Activated T-cell treated with anti-CD3 and anti-CD28 coated beads, Interleukin-2, amount 50 U/mL, for 4 hours (primary cell): ENCODE measurements at regions not wholly inside any gene's neighbourhood (a gene's known extent, or its start where the extent isn't known, plus 50 kb on each side); places are given as distances from the start of the nearest gene placed in this dataset.

Experiments used
- ATAC-seq, 2 donors: fragments of 200-7000 bp; cut with Tn5 transposase; one replicate each; pipeline ENCODE4 v1.10.0; 2021
- DNase-seq: peaks from one replicate; pipeline ENCODE4 v3.0.0-alpha.2; 2020
- H3K27me3 Mint-ChIP-seq: one replicate; pipeline ENCODE4 v1.8.0; 2021; ENCODE audit warnings: low read depth, mixed read lengths
- H3K36me3 Mint-ChIP-seq: one replicate; pipeline ENCODE4 v1.8.0; 2022; ENCODE audit warnings: mixed read lengths; ENCODE audit not compliant: insufficient read depth
- H3K4me1 Mint-ChIP-seq: one replicate; pipeline ENCODE4 v1.8.0; 2021; ENCODE audit warnings: low read depth, mixed read lengths
- H3K4me3 Mint-ChIP-seq: one replicate; pipeline ENCODE4 v1.8.0; 2021; ENCODE audit warnings: mild to moderate bottlenecking, moderate library complexity, mixed read lengths
- H3K9me3 Mint-ChIP-seq: one replicate; pipeline ENCODE4 v1.8.0; 2021; ENCODE audit warnings: mixed read lengths

DNA sequence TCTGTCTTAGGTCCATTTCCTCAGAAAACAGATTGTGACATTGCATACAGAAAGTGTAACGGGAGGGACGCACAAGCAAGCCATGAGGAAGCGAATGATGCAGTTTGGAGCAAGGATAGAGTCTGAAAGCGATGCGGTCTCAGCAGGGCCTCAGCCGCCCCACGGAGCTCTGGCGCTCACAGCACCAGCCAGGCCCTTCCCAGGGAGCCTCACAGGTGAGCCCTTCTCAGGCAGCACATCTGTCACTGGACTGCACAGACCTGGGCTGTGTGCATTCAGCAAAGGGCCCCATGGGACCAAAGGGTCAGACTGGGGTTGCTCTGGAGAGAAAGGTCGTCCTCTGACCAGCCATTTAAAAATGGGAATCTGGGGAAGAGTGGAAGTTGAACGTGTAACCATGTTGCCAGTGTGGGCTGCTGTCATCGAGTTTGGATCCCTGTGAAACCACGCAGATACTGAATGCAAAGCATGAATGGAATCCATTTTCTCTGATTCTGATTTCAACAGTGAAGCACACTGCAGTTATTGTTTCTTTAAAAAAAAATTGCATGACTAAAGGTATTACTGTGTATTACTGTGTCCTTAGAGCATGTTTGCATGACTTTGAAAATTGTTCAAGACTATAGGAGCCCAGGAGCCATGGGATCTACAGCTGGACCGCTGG, 350.0 kb upstream of the AKR1E2 start:
- Mint-ChIP-seq H3K9me3 (peaks cover 4% of the 10 kb centered on the region), H3K36me3 (peaks cover 1% of the 10 kb centered on the region), H3K4me1 (peaks cover 16% of the 10 kb centered on the region), H3K27me3 (peaks cover 4% of the 10 kb centered on the region), H3K4me3 (no peak overlapping the region)
- ATAC-seq, result no peak
- DNase-seq, result no peak

- Mint-ChIP-seq H3K4me1 (peaks cover 16% of the 10 kb centered on the region), H3K4me3 (no peak overlapping the region)
Measured at GRCh38 chr10:4474829-4475228, 351.2 kb upstream of the AKR1E2 start.

DNA sequence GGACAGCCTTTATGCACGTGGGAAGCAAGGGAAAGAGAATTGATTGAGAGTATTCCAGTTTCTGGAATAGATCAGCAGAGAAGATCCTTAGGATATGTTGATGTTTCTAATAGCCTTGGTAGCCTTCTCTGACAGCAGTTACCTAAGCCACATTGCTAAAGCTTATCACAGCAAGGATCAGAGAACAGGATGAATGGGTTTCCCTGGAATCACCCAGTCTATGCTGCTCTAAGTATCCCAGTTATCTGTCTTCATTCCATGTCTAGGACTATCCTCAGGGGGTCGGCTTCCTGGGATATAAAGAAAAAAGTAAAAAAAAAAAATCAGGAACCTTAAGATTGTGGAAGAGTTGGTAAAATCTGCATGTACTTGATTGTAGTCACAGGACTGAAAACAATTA, 352.0 kb upstream of the AKR1E2 start:
- ATAC-seq, result no peak
- H3K4me3 Mint-ChIP-seq, result no peak overlapping the region
- H3K4me1 Mint-ChIP-seq, result peaks cover 16% of the 10 kb centered on the region
- no peaks in the 10 kb centered on the region for H3K36me3 Mint-ChIP-seq
- DNase-seq, result no peak
- H3K9me3 Mint-ChIP-seq, result no peaks in the 10 kb centered on the region
- peaks cover 4% of the 10 kb centered on the region for H3K27me3 Mint-ChIP-seq

More at GRCh38 chr10:4474829-4475228, 351.2 kb upstream of the AKR1E2 start:
- H3K36me3 Mint-ChIP-seq, result peaks cover 1% of the 10 kb centered on the region
- H3K9me3 Mint-ChIP-seq, result peaks cover 4% of the 10 kb centered on the region
- DNase-seq (no peak), ATAC-seq (no peak)
- H3K27me3 Mint-ChIP-seq, result peaks cover 4% of the 10 kb centered on the region

- peaks cover 14% of the 10 kb centered on the region for H3K4me1 Mint-ChIP-seq
- ATAC-seq, result no peak
- no peaks in the 10 kb centered on the region for H3K9me3 Mint-ChIP-seq
- no peak overlapping the region for H3K4me3 Mint-ChIP-seq
- peaks cover 4% of the 10 kb centered on the region for H3K27me3 Mint-ChIP-seq
- H3K36me3 Mint-ChIP-seq, result no peaks in the 10 kb centered on the region
- no peak for DNase-seq
Measured at GRCh38 chr10:4472190-4472904, 353.7 kb upstream of the AKR1E2 start.

DNA sequence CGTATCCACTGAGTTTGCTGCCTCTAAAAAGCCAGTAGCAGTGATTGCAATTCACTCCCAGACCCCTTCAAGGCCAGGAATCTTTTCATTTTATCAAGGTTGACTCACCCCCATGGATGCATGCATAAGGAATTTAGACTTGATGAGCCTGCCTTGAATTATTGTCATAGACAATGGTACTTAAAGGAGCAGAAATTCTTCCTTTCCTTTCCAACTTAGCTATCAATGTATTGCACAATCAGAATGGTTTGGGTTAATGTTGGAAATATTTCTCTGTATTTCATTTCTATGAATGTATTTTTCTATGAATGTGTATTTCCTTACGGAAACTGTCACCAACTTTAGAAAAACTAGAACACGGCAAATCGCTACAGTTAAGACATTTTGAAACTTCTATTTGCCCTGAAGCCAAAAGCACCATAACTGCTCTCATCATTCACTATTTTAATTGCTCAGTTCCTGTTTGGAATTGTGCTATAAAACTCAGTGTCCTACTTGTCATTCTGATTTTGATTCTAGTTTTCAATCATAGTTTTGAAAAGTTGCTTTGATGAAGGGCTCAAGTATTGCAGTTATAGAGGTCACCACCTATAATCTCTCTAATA, 355.7 kb upstream of the AKR1E2 start:
- peaks cover 14% of the 10 kb centered on the region for H3K4me1 Mint-ChIP-seq
- no peak for ATAC-seq
- H3K4me3 Mint-ChIP-seq, result no peak overlapping the region

DNA sequence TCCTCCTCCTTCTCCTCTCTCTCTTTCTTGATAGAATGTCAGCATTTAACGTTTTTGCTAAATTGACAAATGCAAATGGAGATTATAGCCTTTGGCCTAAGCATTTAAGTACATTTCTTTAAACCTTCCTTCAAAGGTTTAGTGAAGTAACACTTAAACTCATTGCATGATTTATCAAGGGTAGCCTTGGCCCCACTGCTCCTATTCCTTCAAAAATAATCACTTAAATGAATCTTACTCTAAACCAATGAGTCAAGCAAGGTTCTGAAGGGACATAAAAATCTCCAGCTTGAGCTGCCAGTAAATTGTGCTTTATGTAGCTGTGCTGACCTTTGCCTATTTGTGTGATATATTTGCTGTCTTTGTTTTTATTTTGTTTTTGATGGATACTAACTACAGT, 358.5 kb upstream of the AKR1E2 start:
- no peak for ATAC-seq
- no peak for DNase-seq
- Mint-ChIP-seq H3K4me1 (no peaks in the 10 kb centered on the region), H3K36me3 (no peaks in the 10 kb centered on the region), H3K27me3 (peaks cover 11% of the 10 kb centered on the region), H3K9me3 (no peaks in the 10 kb centered on the region), H3K4me3 (no peak overlapping the region)

More for the DNA sequence above, 355.7 kb upstream of the AKR1E2 start:
- no peak for DNase-seq
- no peaks in the 10 kb centered on the region for H3K36me3 Mint-ChIP-seq
- H3K27me3 Mint-ChIP-seq, result peaks cover 8% of the 10 kb centered on the region
- no peaks in the 10 kb centered on the region for H3K9me3 Mint-ChIP-seq

DNA sequence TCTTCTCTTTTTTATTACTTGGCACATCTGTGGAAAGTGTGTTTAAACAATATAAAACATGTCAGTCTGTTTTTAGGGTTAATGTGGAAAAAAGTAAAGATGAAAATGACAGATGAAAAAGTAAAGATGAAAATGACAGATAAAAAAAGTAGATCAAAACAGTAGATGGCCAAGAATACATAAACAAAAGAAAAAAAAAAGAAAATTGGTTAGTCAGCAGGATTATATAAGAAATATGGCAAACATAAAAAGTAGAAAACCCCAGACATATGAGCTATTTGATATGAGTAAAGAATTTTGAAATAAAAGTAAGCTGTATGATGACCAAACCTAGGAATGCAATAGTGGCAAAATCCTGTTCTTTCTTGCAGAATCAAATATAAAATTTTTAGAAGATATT, 365.7 kb upstream of the AKR1E2 start:
- no peaks in the 10 kb centered on the region for H3K36me3 Mint-ChIP-seq
- no peak overlapping the region for H3K4me3 Mint-ChIP-seq
- no peaks in the 10 kb centered on the region for H3K4me1 Mint-ChIP-seq
- H3K27me3 Mint-ChIP-seq, result peaks cover 2% of the 10 kb centered on the region
- H3K9me3 Mint-ChIP-seq, result no peaks in the 10 kb centered on the region
- no peak for ATAC-seq
- no peak for DNase-seq

DNA sequence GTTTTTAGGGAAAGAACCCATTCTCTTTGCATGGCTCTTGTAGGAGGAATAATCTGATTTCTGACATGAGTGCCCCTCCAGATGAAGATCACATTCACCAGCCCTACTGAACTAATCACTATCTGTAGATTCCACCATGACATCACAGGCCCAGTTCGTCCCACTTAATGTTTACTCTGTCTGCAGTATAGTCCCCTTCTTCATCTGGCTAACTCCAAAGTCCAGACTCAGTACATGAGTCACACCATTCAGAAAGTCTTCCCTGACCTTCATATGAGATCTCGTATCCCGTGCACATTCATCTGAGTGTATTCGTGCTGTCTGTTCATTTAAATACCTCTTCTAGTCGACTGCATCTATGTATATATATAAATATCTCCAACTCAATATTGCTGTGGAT, 366.5 kb upstream of the AKR1E2 start:
- DNase-seq, result no peak
- Mint-ChIP-seq H3K36me3 (no peaks in the 10 kb centered on the region), H3K9me3 (no peaks in the 10 kb centered on the region), H3K27me3 (no peaks in the 10 kb centered on the region), H3K4me3 (no peak overlapping the region), H3K4me1 (no peaks in the 10 kb centered on the region)
- no peak for ATAC-seq

GRCh38 chr10:4457597-4457996, 368.4 kb upstream of the AKR1E2 start:
- H3K36me3 Mint-ChIP-seq, result no peaks in the 10 kb centered on the region
- H3K27me3 Mint-ChIP-seq, result no peaks in the 10 kb centered on the region
- no peaks in the 10 kb centered on the region for H3K4me1 Mint-ChIP-seq
- H3K9me3 Mint-ChIP-seq, result no peaks in the 10 kb centered on the region
- no peak overlapping the region for H3K4me3 Mint-ChIP-seq
- no peak for ATAC-seq
- DNase-seq, result no peak

DNA sequence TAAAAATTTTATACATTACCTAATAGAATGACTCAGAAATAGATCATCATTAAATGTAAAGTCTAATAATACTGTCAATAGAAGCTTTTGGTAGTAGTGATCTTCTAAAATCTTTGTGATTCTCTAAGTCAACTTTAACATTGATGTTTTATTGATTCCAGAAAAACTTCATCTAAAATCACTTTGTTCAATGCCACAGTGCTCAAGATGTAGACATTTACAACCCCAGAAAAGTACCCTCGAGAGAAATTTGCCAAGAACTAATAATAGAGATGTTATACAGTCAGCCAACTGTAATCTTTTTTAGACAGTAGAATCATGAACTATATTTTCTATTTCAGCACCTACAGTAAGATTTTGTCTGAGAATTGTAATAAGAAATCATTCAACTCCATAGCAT, 369.2 kb upstream of the AKR1E2 start:
- Mint-ChIP-seq H3K36me3 (no peaks in the 10 kb centered on the region), H3K27me3 (no peaks in the 10 kb centered on the region), H3K9me3 (no peaks in the 10 kb centered on the region), H3K4me1 (no peaks in the 10 kb centered on the region), H3K4me3 (no peak overlapping the region)
- ATAC-seq, result no peak
- no peak for DNase-seq

GRCh38 chr10:4456279-4456678, 369.7 kb upstream of the AKR1E2 start:
- no peaks in the 10 kb centered on the region for H3K4me1 Mint-ChIP-seq
- H3K9me3 Mint-ChIP-seq, result no peaks in the 10 kb centered on the region
- H3K4me3 Mint-ChIP-seq, result no peak overlapping the region
- no peak for ATAC-seq
- H3K27me3 Mint-ChIP-seq, result no peaks in the 10 kb centered on the region
- no peak for DNase-seq
- H3K36me3 Mint-ChIP-seq, result no peaks in the 10 kb centered on the region

GRCh38 chr10:4453950-4454349, 372.1 kb upstream of the AKR1E2 start:
- no peak overlapping the region for H3K4me3 Mint-ChIP-seq
- no peaks in the 10 kb centered on the region for H3K27me3 Mint-ChIP-seq
- DNase-seq, result no peak
- no peak for ATAC-seq
- H3K36me3 Mint-ChIP-seq, result no peaks in the 10 kb centered on the region
- peaks cover 7% of the 10 kb centered on the region for H3K4me1 Mint-ChIP-seq
- H3K9me3 Mint-ChIP-seq, result no peaks in the 10 kb centered on the region

- ATAC-seq (no peak), DNase-seq (no peak)
- Mint-ChIP-seq H3K4me1 (peaks cover 7% of the 10 kb centered on the region), H3K36me3 (no peaks in the 10 kb centered on the region), H3K9me3 (no peaks in the 10 kb centered on the region), H3K27me3 (no peaks in the 10 kb centered on the region), H3K4me3 (no peak overlapping the region)
Measured at GRCh38 chr10:4453276-4453675, 372.7 kb upstream of the AKR1E2 start.

GRCh38 chr10:4450981-4451908, 374.8 kb upstream of the AKR1E2 start:
- Mint-ChIP-seq H3K4me1 (peaks cover 7% of the 10 kb centered on the region), H3K27me3 (no peaks in the 10 kb centered on the region), H3K9me3 (no peaks in the 10 kb centered on the region), H3K4me3 (no peak overlapping the region), H3K36me3 (no peaks in the 10 kb centered on the region)
- ATAC-seq (peak; percentile 74 to 86), DNase-seq (no peak)
